H9 (cell line): ENCODE measurements at regions not wholly inside any gene's neighbourhood (a gene's known extent, or its start where the extent isn't known, plus 50 kb on each side); places are given as distances from the start of the nearest gene placed in this dataset.

Experiments
- DNase-seq: peaks from one replicate; pipeline ENCODE4 v3.0.0-alpha.2; 2017
- H2AFZ ChIP-seq: one replicate; pipeline ENCODE4 v1.6.1; 2013; ENCODE audit warnings: mild to moderate bottlenecking, low read length, control low read depth, moderate library complexity
- H2AK5ac ChIP-seq: 2 replicates; pipeline ENCODE4 v1.6.1; 2013; ENCODE audit warnings: low read length, control low read depth, mixed read lengths; ENCODE audit not compliant: insufficient read length
- H2BK120ac ChIP-seq: one replicate; pipeline ENCODE4 v1.6.1; 2013; ENCODE audit warnings: low read depth, mild to moderate bottlenecking, low read length, control low read depth, inconsistent platforms; ENCODE audit not compliant: poor library complexity, severe bottlenecking
- H2BK12ac ChIP-seq: 2 replicates; pipeline ENCODE4 v1.6.1; 2013; ENCODE audit warnings: low read length, control low read depth, mixed read lengths, low read depth; ENCODE audit not compliant: insufficient read length
- H2BK15ac ChIP-seq: 2 replicates; pipeline ENCODE4 v1.6.1; 2013; ENCODE audit warnings: low read depth, low read length, control low read depth
- H2BK20ac ChIP-seq: one replicate; pipeline ENCODE4 v1.6.1; 2013; ENCODE audit warnings: low read depth, mild to moderate bottlenecking, low read length, control low read depth, inconsistent platforms; ENCODE audit not compliant: poor library complexity, severe bottlenecking
- H2BK5ac ChIP-seq: 2 replicates; pipeline ENCODE4 v1.6.1; 2013; ENCODE audit warnings: low read length, control low read depth, mixed read lengths; ENCODE audit not compliant: insufficient read length
- H3K14ac ChIP-seq: 2 replicates; pipeline ENCODE4 v1.6.1; 2013; ENCODE audit warnings: low read length, control low read depth; ENCODE audit not compliant: insufficient read depth
- H3K18ac ChIP-seq: 2 replicates; pipeline ENCODE4 v1.6.1; 2013; ENCODE audit warnings: low read depth, mild to moderate bottlenecking, mixed read lengths, low read length, control low read depth; ENCODE audit not compliant: insufficient read length
- H3K23ac ChIP-seq: 2 replicates; pipeline ENCODE4 v1.6.1; 2013; ENCODE audit warnings: low read length, control low read depth, mixed read lengths, low read depth; ENCODE audit not compliant: insufficient read length
- H3K23me2 ChIP-seq: 2 replicates; pipeline ENCODE4 v1.6.1; 2013; ENCODE audit warnings: low read depth, mild to moderate bottlenecking, mixed read lengths, low read length, control low read depth; ENCODE audit not compliant: insufficient read length, poor library complexity, severe bottlenecking
- H3K27ac ChIP-seq: 2 replicates; pipeline ENCODE4 v1.5.1; 2013; ENCODE audit warnings: low read length, control low read depth, mixed read lengths, low read depth; ENCODE audit not compliant: insufficient read length
- H3K27me3 ChIP-seq: 2 replicates; pipeline ENCODE4 v1.6.1; 2013; ENCODE audit warnings: low read length, control low read depth, inconsistent platforms; ENCODE audit not compliant: insufficient read depth
- H3K4ac ChIP-seq: 2 replicates; pipeline ENCODE4 v1.6.1; 2013; ENCODE audit warnings: low read depth, mild to moderate bottlenecking, control low read depth, inconsistent platforms, low read length, moderate library complexity
- H3K4me1 ChIP-seq: 2 replicates; pipeline ENCODE4 v1.6.1; 2013; ENCODE audit warnings: low read length, control low read depth, inconsistent platforms; ENCODE audit not compliant: insufficient read depth
- H3K4me2 ChIP-seq: 2 replicates; pipeline ENCODE4 v1.6.1; 2013; ENCODE audit warnings: low read length, control low read depth, mixed read lengths; ENCODE audit not compliant: insufficient read length, insufficient read depth
- H3K56ac ChIP-seq: 2 replicates; pipeline ENCODE4 v1.6.1; 2013; ENCODE audit warnings: low read depth, mild to moderate bottlenecking, mixed read lengths, low read length, control low read depth; ENCODE audit not compliant: insufficient read length
- H3K79me1 ChIP-seq: 2 replicates; pipeline ENCODE4 v1.6.1; 2013; ENCODE audit warnings: low read depth, mild to moderate bottlenecking, moderate library complexity, low read length, control low read depth, inconsistent platforms; ENCODE audit not compliant: insufficient read depth, poor library complexity, severe bottlenecking
- H3K79me2 ChIP-seq: 2 replicates; pipeline ENCODE4 v1.6.1; 2013; ENCODE audit warnings: low read length, control low read depth, inconsistent platforms; ENCODE audit not compliant: insufficient read depth
- H3K9ac ChIP-seq: 2 replicates; pipeline ENCODE4 v1.6.1; 2013; ENCODE audit warnings: low read length, control low read depth, mixed read lengths; ENCODE audit not compliant: insufficient read length; ENCODE audit errors: extremely low read depth
- H3K9me3 ChIP-seq: one replicate; pipeline ENCODE4 v1.6.1; 2013; ENCODE audit warnings: low read depth, low read length, inconsistent platforms; ENCODE audit not compliant: control insufficient read depth
- H3T11ph ChIP-seq: one replicate; pipeline ENCODE4 v1.6.1; 2013; ENCODE audit warnings: mild to moderate bottlenecking, low read length, control low read depth, inconsistent platforms
- H4K20me1 ChIP-seq: one replicate; pipeline ENCODE4 v1.6.1; 2013; ENCODE audit not compliant: control insufficient read depth, insufficient read length, insufficient read depth
- H4K5ac ChIP-seq: 2 replicates; pipeline ENCODE4 v1.6.1; 2013; ENCODE audit warnings: low read depth, mild to moderate bottlenecking, mixed read lengths, low read length, control low read depth; ENCODE audit not compliant: insufficient read length
- H4K8ac ChIP-seq: replicated peaks from 2 replicates; pipeline ENCODE4 v1.6.1; 2013; ENCODE audit warnings: low read length, control low read depth, mixed read lengths, low read depth; ENCODE audit not compliant: insufficient read length
- H4K91ac ChIP-seq: 2 replicates; pipeline ENCODE4 v1.6.1; 2013; ENCODE audit warnings: low read depth, mild to moderate bottlenecking, moderate library complexity, mixed read lengths, low read length, control low read depth; ENCODE audit not compliant: insufficient read length
- H3K27ac Mint-ChIP-seq, 3 experiments: 2 replicates in 2 of 3; 3 replicates in 1 of 3; pipeline ENCODE4 v1.8.0; 2020 to 2021; ENCODE audit warnings: mixed read lengths in 3 of 3, mild to moderate bottlenecking in 1 of 3, moderate library complexity in 1 of 3
- H3K27me3 Mint-ChIP-seq: 2 replicates; pipeline ENCODE4 v1.8.0; 2021; ENCODE audit warnings: low read depth, mild to moderate bottlenecking, moderate library complexity, mixed read lengths
- H3K36me3 Mint-ChIP-seq, 3 experiments: 2 replicates in 2 of 3; 3 replicates in 1 of 3; pipeline ENCODE4 v1.8.0; 2020 to 2021; ENCODE audit warnings: low read depth in 3 of 3, mixed read lengths in 3 of 3; ENCODE audit not compliant: insufficient read depth in 1 of 3
- H3K4me1 Mint-ChIP-seq, 2 experiments: 2 replicates each; pipeline ENCODE4 v1.8.0; 2020; ENCODE audit warnings: mixed read lengths in 2 of 2
- H3K4me3 Mint-ChIP-seq, 2 experiments: 2 replicates in 1 of 2; 3 replicates in 1 of 2; pipeline ENCODE4 v1.8.0; 2020 to 2021; ENCODE audit warnings: mild to moderate bottlenecking in 2 of 2, mixed read lengths in 2 of 2, moderate library complexity in 1 of 2
- H3K9me3 Mint-ChIP-seq, 2 experiments: 2 replicates in 1 of 2; 3 replicates in 1 of 2; pipeline ENCODE4 v1.8.0; 2020; ENCODE audit warnings: mild to moderate bottlenecking in 2 of 2, mixed read lengths in 2 of 2, moderate library complexity in 1 of 2
- WGBS: extraction: QIAGEN DNeasy Blood & Tissue Kit; methylation state at CpG from one replicate; pipeline ENCODE4 v1.1.7; 2013; ENCODE audit warnings: missing lambda C conversion rate, low lambda C conversion rate, mixed read lengths; ENCODE audit not compliant: insufficient read length; ENCODE audit errors: extremely low coverage; 5-methylcytosine and 5-hydroxymethylcytosine counted together
- TF ChIP-seq, protein P1 (sequence below): fragments of 200-600 bp; sonication (generic); conservative IDR thresholded peaks from 3 replicates; pipeline ENCODE4 v1.8.0; 2021; ENCODE audit warnings: antibody characterized with exemption, mild to moderate bottlenecking

GRCh38 chr10:47099474-47099873 lies 188.2 kb downstream of the PTPN20 start:
- Histone ChIP-seq H3K4me2 (no peak overlapping the region), H3K4ac (no peak overlapping the region), H3K23ac (no peak overlapping the region), H3T11ph (no peak overlapping the region), H2AFZ (no peak overlapping the region), H3K9ac (no peak overlapping the region), H4K8ac (no peak overlapping the region), H2BK120ac (no peak overlapping the region), H3K27ac (no peak overlapping the region), H3K56ac (no peak overlapping the region), H4K5ac (no peak overlapping the region), H3K14ac (no peak overlapping the region), H2BK15ac (no peak overlapping the region), H2BK5ac (no peak overlapping the region), H3K4me1 (no peaks in the 10 kb centered on the region), H2AK5ac (no peak overlapping the region), H3K18ac (no peak overlapping the region), H4K20me1 (no peaks in the 10 kb centered on the region), H2BK12ac (no peak overlapping the region), H3K9me3 (no peaks in the 10 kb centered on the region), H2BK20ac (no peak overlapping the region), H4K91ac (no peak overlapping the region), H3K79me1 (no peaks in the 10 kb centered on the region), H3K23me2 (no peaks in the 10 kb centered on the region), H3K79me2 (no peaks in the 10 kb centered on the region), H3K27me3 (no peaks in the 10 kb centered on the region)
- TF ChIP-seq, protein P1, sequence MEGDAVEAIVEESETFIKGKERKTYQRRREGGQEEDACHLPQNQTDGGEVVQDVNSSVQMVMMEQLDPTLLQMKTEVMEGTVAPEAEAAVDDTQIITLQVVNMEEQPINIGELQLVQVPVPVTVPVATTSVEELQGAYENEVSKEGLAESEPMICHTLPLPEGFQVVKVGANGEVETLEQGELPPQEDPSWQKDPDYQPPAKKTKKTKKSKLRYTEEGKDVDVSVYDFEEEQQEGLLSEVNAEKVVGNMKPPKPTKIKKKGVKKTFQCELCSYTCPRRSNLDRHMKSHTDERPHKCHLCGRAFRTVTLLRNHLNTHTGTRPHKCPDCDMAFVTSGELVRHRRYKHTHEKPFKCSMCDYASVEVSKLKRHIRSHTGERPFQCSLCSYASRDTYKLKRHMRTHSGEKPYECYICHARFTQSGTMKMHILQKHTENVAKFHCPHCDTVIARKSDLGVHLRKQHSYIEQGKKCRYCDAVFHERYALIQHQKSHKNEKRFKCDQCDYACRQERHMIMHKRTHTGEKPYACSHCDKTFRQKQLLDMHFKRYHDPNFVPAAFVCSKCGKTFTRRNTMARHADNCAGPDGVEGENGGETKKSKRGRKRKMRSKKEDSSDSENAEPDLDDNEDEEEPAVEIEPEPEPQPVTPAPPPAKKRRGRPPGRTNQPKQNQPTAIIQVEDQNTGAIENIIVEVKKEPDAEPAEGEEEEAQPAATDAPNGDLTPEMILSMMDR: no peak
- Mint-ChIP-seq H3K27me3 (peaks cover 2% of the 10 kb centered on the region), H3K4me3 (no peak overlapping the region), H3K36me3 (no peaks in the 10 kb centered on the region; a peak in 3 of 7 replicates), H3K4me1 (no peaks in the 10 kb centered on the region), H3K9me3 (peaks cover 9% of the 10 kb centered on the region in 2 experiments; a peak in 3 of 5 replicates), H3K27ac (no peak overlapping the region)
- no CpG with 5 or more reads among the region's 7 CpGs for WGBS
- peak; percentile 17 for DNase-seq
